Lung (tissue), 11 donors: ENCODE measurements at regions not wholly inside any gene's neighbourhood (a gene's known extent, or its start where the extent isn't known, plus 50 kb on each side); places are given as distances from the start of the nearest gene placed in this dataset.

Experiments
- ATAC-seq: fragments of 200-7000 bp; cut with Tn5 transposase; one replicate; pipeline ENCODE4 v1.9.1; 2020; ENCODE audit warnings: moderate number of reproducible peaks; ENCODE audit not compliant: insufficient read depth, low FRiP score
- DNase-seq, 3 donors: peaks; one replicate each; pipeline ENCODE4 v3.0.0-alpha.2; 2013 to 2017
- H3K27ac ChIP-seq, 2 donors: one replicate each; pipeline ENCODE4 v1.5.1; 2013; ENCODE audit warnings: mild to moderate bottlenecking in 2 of 2, moderate library complexity in 2 of 2, control low read depth in 1 of 2, inconsistent platforms in 1 of 2, low read depth in 1 of 2, low read length in 1 of 2
- H3K27me3 ChIP-seq, 3 donors: one replicate each; pipeline ENCODE4 v1.5.1; 2013; ENCODE audit warnings: low read length in 2 of 3; ENCODE audit not compliant: control insufficient read depth in 3 of 3, insufficient read depth in 3 of 3
- H3K36me3 ChIP-seq, 4 donors: one replicate each; pipeline ENCODE4 v1.5.1; 2013; ENCODE audit warnings: low read length in 4 of 4, mild to moderate bottlenecking in 1 of 4, moderate library complexity in 1 of 4; ENCODE audit not compliant: control insufficient read depth in 4 of 4, insufficient read depth in 4 of 4
- H3K4me1 ChIP-seq, 5 donors: one replicate each; pipeline ENCODE4 v1.5.1; 2013; ENCODE audit warnings: low read length in 5 of 5, mild to moderate bottlenecking in 2 of 5, moderate library complexity in 1 of 5; ENCODE audit not compliant: control insufficient read depth in 5 of 5, insufficient read depth in 5 of 5
- H3K4me3 ChIP-seq: one replicate; pipeline ENCODE4 v1.5.1; 2013; ENCODE audit warnings: mild to moderate bottlenecking, control low read depth, moderate library complexity
- H3K9ac ChIP-seq, 2 donors: one replicate each; pipeline ENCODE4 v1.5.1; 2013; ENCODE audit warnings: low read length in 2 of 2, control low read depth in 1 of 2; ENCODE audit not compliant: insufficient read depth in 1 of 2
- H3K9me3 ChIP-seq, 4 donors: one replicate each; pipeline ENCODE4 v1.5.1; 2013; ENCODE audit warnings: low read length in 3 of 4, mild to moderate bottlenecking in 1 of 4, moderate library complexity in 1 of 4; ENCODE audit not compliant: control insufficient read depth in 4 of 4, insufficient read depth in 3 of 4
- CTCF ChIP-seq: IDR thresholded peaks from 2 replicates; pipeline ENCODE4 v1.5.1; 2012; ENCODE audit warnings: mild to moderate bottlenecking; ENCODE audit errors: control extremely low read depth, extremely low read depth
- WGBS, 2 donors: extraction: QIAGEN DNeasy Blood & Tissue Kit; methylation state at CpG; one replicate each; pipeline ENCODE4 v1.1.7; 2013; 5-methylcytosine and 5-hydroxymethylcytosine counted together
- donor health status: control.
- donor health status: control.
- donor health status: Bipolar disorder and iron deficiency.
- donor health status: healthy.
- donor health status: DM: yes; HTN: yes; CAD: no.

GRCh38 chr1:229062135-229062534 lies 208.8 kb upstream of the RAB4A start:
- H3K4me1 ChIP-seq: peaks cover 0 to 24% (median 11%) of the 10 kb centered on the region in 5 donors
- no peaks in the 10 kb centered on the region for H3K36me3 ChIP-seq
- H3K9me3 ChIP-seq: no peaks in the 10 kb centered on the region
- H3K27ac ChIP-seq: no peak overlapping the region
- H3K4me3 ChIP-seq: no peak overlapping the region
- H3K27me3 ChIP-seq: no peaks in the 10 kb centered on the region
- 81 to 90% methylated on average over 5 of the region's 5 CpGs for WGBS, 2 donors
- no peak for TF ChIP-seq CTCF
- no peak for ATAC-seq
- H3K9ac ChIP-seq: no peak overlapping the region
- DNase-seq: no peak

- no peak overlapping the region for H3K9ac ChIP-seq
- H3K27me3 ChIP-seq: no peaks in the 10 kb centered on the region
- 93 to 98% methylated on average over 5 of the region's 5 CpGs for WGBS, 2 donors
- H3K27ac ChIP-seq: no peak overlapping the region
- H3K4me3 ChIP-seq: no peak overlapping the region
- no peaks in the 10 kb centered on the region for H3K36me3 ChIP-seq
- ATAC-seq (no peak), DNase-seq (no peak)
- H3K4me1 ChIP-seq: peaks cover 0 to 28% (median 14%) of the 10 kb centered on the region in 5 donors
- no peak for TF ChIP-seq CTCF
- H3K9me3 ChIP-seq: peaks cover 0 to 3% (median 0%) of the 10 kb centered on the region in 4 donors
Observed at GRCh38 chr1:229063154-229063773, 207.6 kb upstream of the RAB4A start.

GRCh38 chr1:229064320-229065168 lies 206.4 kb upstream of the RAB4A start:
- H3K27ac ChIP-seq: no peak overlapping the region
- H3K4me3 ChIP-seq: no peak overlapping the region
- H3K36me3 ChIP-seq: no peaks in the 10 kb centered on the region
- ATAC-seq: no peak
- H3K27me3 ChIP-seq: no peaks in the 10 kb centered on the region
- no peak for DNase-seq
- peaks cover 0 to 20% (median 10%) of the 10 kb centered on the region in 5 donors for H3K4me1 ChIP-seq
- H3K9me3 ChIP-seq: peaks cover 0 to 3% (median 0%) of the 10 kb centered on the region in 4 donors
- WGBS, 2 donors: 67 to 74% methylated on average over 12 of the region's 12 CpGs
- H3K9ac ChIP-seq: no peak overlapping the region
- TF ChIP-seq CTCF: no peak
